HEK293 (cell line): ENCODE measurements at regions not wholly inside any gene's neighbourhood (a gene's known extent, or its start where the extent isn't known, plus 50 kb on each side); places are given as distances from the start of the nearest gene placed in this dataset.

ENCODE experiments used
- CTCF ChIA-PET: fragments of 350-600 bp; formaldehyde crosslinking; extraction: SDS; loops from one replicate; lab custom pipeline; 2021; ENCODE audit warnings: antibody characterized with exemption; lab: Yijun Ruan, JAX
- POLR2A ChIA-PET: fragments of 300-600 bp; formaldehyde crosslinking; extraction: SDS; loops from one replicate; lab custom pipeline; 2020; ENCODE audit warnings: antibody characterized with exemption, inconsistent platforms; lab: Yijun Ruan, JAX
- H3K27ac ChIP-seq: fragments of 200-500 bp; sonication (Bioruptor generic); 2 replicates; pipeline ENCODE4 v1.5.1; 2014; ENCODE audit warnings: low read depth, low read length, control low read depth, inconsistent platforms; ENCODE audit errors: extremely low read depth
- H3K36me3 ChIP-seq, 2 experiments: fragments of 200-500 bp in 1 of 2; sonication (Bioruptor generic) in 1 of 2; 1 replicate in 1 of 2; 2 replicates in 1 of 2; pipeline ENCODE4 v1.5.1; 2014 to 2017; ENCODE audit warnings: inconsistent platforms in 2 of 2, low read length in 2 of 2; ENCODE audit not compliant: control insufficient read depth in 2 of 2, insufficient read depth in 1 of 2
- H3K4me1 ChIP-seq: fragments of 200-500 bp; sonication (Bioruptor generic); 2 replicates; pipeline ENCODE4 v1.5.1; 2014; ENCODE audit warnings: mild to moderate bottlenecking, low read length, inconsistent platforms; ENCODE audit not compliant: control insufficient read depth, insufficient read depth
- H3K4me3 ChIP-seq: 2 replicates; pipeline ENCODE4 v1.5.1; 2011; ENCODE audit warnings: low read depth, mild to moderate bottlenecking, control low read depth, low read length, moderate library complexity
- H3K9me3 ChIP-seq: fragments of 200-500 bp; sonication (Bioruptor generic); 2 replicates; pipeline ENCODE4 v1.5.1; 2014; ENCODE audit warnings: low read depth, low read length, inconsistent platforms; ENCODE audit not compliant: control insufficient read depth, insufficient read depth
- HOXA7 ChIP-seq: sonication (generic); formaldehyde crosslinking; IDR thresholded peaks from 2 replicates; pipeline ENCODE4 v1.8.1; 2022; ENCODE audit warnings: missing genetic modification reagents, borderline replicate concordance
- IKZF3 ChIP-seq: fragments of 450-650 bp; IDR thresholded peaks from 2 replicates; pipeline ENCODE4 v1.5.0; 2018; ENCODE audit warnings: missing biosample characterization, mild to moderate bottlenecking, missing genetic modification characterization, moderate library complexity
- KLF7 ChIP-seq: fragments of 450-650 bp; formaldehyde crosslinking; IDR thresholded peaks from 2 replicates; pipeline ENCODE4 v1.5.1; 2016; ENCODE audit warnings: missing biosample characterization, missing genetic modification characterization, borderline replicate concordance
- SALL2 ChIP-seq: fragments of 450-650 bp; formaldehyde crosslinking; IDR thresholded peaks from 2 replicates; pipeline ENCODE4 v1.5.0; 2017; ENCODE audit warnings: missing biosample characterization, mild to moderate bottlenecking, missing genetic modification characterization, borderline replicate concordance
- SP3 ChIP-seq: fragments of 450-650 bp; formaldehyde crosslinking; IDR thresholded peaks from 2 replicates; pipeline ENCODE4 v1.5.1; 2016; ENCODE audit warnings: missing biosample characterization, missing genetic modification characterization
- ZBTB8A ChIP-seq: fragments of 450-650 bp; formaldehyde crosslinking; IDR thresholded peaks from 2 replicates; pipeline ENCODE4 v1.5.1; 2016; ENCODE audit warnings: missing biosample characterization, missing genetic modification characterization
- ZNF133 ChIP-seq: fragments of 450-650 bp; formaldehyde crosslinking; IDR thresholded peaks from 2 replicates; pipeline ENCODE4 v1.5.1; 2016; ENCODE audit warnings: missing biosample characterization, missing genetic modification characterization
- ZNF2 ChIP-seq: fragments of 450-650 bp; formaldehyde crosslinking; IDR thresholded peaks from 2 replicates; pipeline ENCODE4 v1.5.1; 2016; ENCODE audit warnings: missing biosample characterization, missing genetic modification characterization
- ZNF23 ChIP-seq: fragments of 450-650 bp; formaldehyde crosslinking; IDR thresholded peaks from 2 replicates; pipeline ENCODE4 v1.5.1; 2016; ENCODE audit warnings: missing biosample characterization, missing genetic modification characterization, borderline replicate concordance
- ZNF239 ChIP-seq: fragments of 450-650 bp; formaldehyde crosslinking; IDR thresholded peaks from 2 replicates; pipeline ENCODE4 v1.5.1; 2016; ENCODE audit warnings: missing biosample characterization, missing genetic modification characterization
- ZNF324 ChIP-seq: fragments of 450-650 bp; formaldehyde crosslinking; IDR thresholded peaks from 2 replicates; pipeline ENCODE4 v1.5.1; 2016; ENCODE audit warnings: missing biosample characterization, missing genetic modification characterization
- ZNF350 ChIP-seq: fragments of 450-650 bp; formaldehyde crosslinking; IDR thresholded peaks from 2 replicates; pipeline ENCODE4 v1.5.0; 2017; ENCODE audit warnings: missing biosample characterization, mild to moderate bottlenecking, missing genetic modification characterization
- ZNF473 ChIP-seq: fragments of 450-650 bp; formaldehyde crosslinking; IDR thresholded peaks from 2 replicates; pipeline ENCODE4 v1.5.1; 2017; ENCODE audit warnings: missing biosample characterization, missing genetic modification characterization
- ZNF529 ChIP-seq: fragments of 450-650 bp; formaldehyde crosslinking; IDR thresholded peaks from 2 replicates; pipeline ENCODE4 v1.5.1; 2017; ENCODE audit warnings: missing genetic modification characterization, missing biosample characterization; ENCODE audit not compliant: insufficient replicate concordance
- ZNF571 ChIP-seq: fragments of 450-650 bp; formaldehyde crosslinking; IDR thresholded peaks from 2 replicates; pipeline ENCODE4 v1.5.0; 2017; ENCODE audit warnings: missing biosample characterization, missing genetic modification characterization
- ZNF596 ChIP-seq: fragments of 450-650 bp; IDR thresholded peaks from 2 replicates; pipeline ENCODE4 v1.5.0; 2018; ENCODE audit warnings: missing biosample characterization, mild to moderate bottlenecking, missing genetic modification characterization, moderate library complexity
- ZNF76 ChIP-seq: fragments of 450-650 bp; formaldehyde crosslinking; IDR thresholded peaks from 2 replicates; pipeline ENCODE4; 2016; ENCODE audit warnings: low read depth, missing biosample characterization, missing genetic modification characterization, borderline replicate concordance
- ZNF768 ChIP-seq: fragments of 450-650 bp; formaldehyde crosslinking; IDR thresholded peaks from 2 replicates; pipeline ENCODE4 v1.5.1; 2018; ENCODE audit warnings: missing biosample characterization, mild to moderate bottlenecking, missing genetic modification characterization
- ZNF792 ChIP-seq: fragments of 450-650 bp; formaldehyde crosslinking; IDR thresholded peaks from 2 replicates; pipeline ENCODE4 v1.5.1; 2016; ENCODE audit warnings: missing biosample characterization, missing genetic modification characterization
- TF ChIP-seq, protein P1 (sequence below): fragments of 450-650 bp; formaldehyde crosslinking; IDR thresholded peaks from 2 replicates; pipeline ENCODE4 v1.5.1; 2017; ENCODE audit warnings: missing biosample characterization, missing genetic modification characterization
- TF ChIP-seq, protein P2 (sequence below): sonication (generic); formaldehyde crosslinking; IDR thresholded peaks from 2 replicates; pipeline ENCODE4 v1.8.1; 2022; ENCODE audit warnings: mild to moderate bottlenecking, moderate library complexity, missing genetic modification reagents
- TF ChIP-seq, protein P3 (sequence below): fragments of 450-650 bp; formaldehyde crosslinking; IDR thresholded peaks from 2 replicates; pipeline ENCODE4 v1.5.1; 2016; ENCODE audit warnings: missing biosample characterization, missing genetic modification characterization, borderline replicate concordance
- TF ChIP-seq, protein P4 (sequence below): fragments of 450-650 bp; formaldehyde crosslinking; IDR thresholded peaks from 2 replicates; pipeline ENCODE4 v1.5.1; 2016; ENCODE audit warnings: missing biosample characterization, missing genetic modification characterization
- TF ChIP-seq, protein P5 (sequence below): fragments of 450-650 bp; IDR thresholded peaks from 2 replicates; pipeline ENCODE4 v1.5.1; 2018; ENCODE audit warnings: missing biosample characterization, missing genetic modification characterization
- TF ChIP-seq, protein P6 (sequence below): fragments of 450-650 bp; formaldehyde crosslinking; IDR thresholded peaks from 2 replicates; pipeline ENCODE4 v1.5.1; 2017; ENCODE audit warnings: missing biosample characterization, missing genetic modification characterization

DNA sequence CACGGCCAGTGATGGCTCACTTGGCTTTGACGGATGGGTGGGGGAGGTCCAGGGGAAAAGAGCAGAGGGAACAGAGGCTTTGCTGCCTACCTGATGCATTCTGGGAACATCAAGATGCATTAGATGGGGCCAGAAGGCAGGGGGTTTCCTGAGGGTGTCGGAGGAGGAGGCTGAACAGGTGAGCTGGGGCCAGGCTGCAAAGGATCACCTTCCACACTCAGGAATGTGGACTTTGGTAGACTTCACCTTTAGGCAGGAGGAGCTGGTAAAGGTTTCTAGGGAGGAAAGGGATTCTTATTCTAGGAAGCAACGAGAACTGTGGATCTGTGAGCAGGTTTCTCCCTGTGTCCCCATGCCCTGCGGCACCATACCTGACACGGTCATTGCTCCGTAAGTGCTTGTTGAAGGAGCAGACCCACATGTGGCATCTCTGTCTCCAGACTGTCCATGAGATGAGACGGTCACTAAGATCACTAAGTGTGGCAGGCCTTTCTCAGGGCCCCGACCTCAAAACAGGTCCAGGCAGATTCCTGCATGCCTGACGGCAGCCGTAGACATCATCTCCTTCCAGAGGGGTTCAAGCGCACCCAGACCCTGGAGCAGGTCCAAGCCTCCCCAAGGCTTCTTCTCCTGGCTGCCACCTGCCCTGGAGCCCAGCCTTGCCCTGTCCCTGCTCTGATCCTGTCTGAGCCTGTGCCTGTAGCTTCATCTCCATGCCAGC is 89.1 kb upstream of the SLC25A33 start (continued):
- TF ChIP-seq, protein P1, sequence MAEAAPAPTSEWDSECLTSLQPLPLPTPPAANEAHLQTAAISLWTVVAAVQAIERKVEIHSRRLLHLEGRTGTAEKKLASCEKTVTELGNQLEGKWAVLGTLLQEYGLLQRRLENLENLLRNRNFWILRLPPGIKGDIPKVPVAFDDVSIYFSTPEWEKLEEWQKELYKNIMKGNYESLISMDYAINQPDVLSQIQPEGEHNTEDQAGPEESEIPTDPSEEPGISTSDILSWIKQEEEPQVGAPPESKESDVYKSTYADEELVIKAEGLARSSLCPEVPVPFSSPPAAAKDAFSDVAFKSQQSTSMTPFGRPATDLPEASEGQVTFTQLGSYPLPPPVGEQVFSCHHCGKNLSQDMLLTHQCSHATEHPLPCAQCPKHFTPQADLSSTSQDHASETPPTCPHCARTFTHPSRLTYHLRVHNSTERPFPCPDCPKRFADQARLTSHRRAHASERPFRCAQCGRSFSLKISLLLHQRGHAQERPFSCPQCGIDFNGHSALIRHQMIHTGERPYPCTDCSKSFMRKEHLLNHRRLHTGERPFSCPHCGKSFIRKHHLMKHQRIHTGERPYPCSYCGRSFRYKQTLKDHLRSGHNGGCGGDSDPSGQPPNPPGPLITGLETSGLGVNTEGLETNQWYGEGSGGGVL (tag by site-specific recombination): no peak
- TF ChIP-seq, protein P2, sequence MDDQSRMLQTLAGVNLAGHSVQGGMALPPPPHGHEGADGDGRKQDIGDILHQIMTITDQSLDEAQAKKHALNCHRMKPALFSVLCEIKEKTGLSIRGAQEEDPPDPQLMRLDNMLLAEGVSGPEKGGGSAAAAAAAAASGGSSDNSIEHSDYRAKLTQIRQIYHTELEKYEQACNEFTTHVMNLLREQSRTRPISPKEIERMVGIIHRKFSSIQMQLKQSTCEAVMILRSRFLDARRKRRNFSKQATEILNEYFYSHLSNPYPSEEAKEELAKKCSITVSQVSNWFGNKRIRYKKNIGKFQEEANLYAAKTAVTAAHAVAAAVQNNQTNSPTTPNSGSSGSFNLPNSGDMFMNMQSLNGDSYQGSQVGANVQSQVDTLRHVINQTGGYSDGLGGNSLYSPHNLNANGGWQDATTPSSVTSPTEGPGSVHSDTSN: no peak
- TF ChIP-seq SP3 (tag by site-specific recombination) (no peak), SALL2 (tag by site-specific recombination) (no peak)
- TF ChIP-seq, protein P3, sequence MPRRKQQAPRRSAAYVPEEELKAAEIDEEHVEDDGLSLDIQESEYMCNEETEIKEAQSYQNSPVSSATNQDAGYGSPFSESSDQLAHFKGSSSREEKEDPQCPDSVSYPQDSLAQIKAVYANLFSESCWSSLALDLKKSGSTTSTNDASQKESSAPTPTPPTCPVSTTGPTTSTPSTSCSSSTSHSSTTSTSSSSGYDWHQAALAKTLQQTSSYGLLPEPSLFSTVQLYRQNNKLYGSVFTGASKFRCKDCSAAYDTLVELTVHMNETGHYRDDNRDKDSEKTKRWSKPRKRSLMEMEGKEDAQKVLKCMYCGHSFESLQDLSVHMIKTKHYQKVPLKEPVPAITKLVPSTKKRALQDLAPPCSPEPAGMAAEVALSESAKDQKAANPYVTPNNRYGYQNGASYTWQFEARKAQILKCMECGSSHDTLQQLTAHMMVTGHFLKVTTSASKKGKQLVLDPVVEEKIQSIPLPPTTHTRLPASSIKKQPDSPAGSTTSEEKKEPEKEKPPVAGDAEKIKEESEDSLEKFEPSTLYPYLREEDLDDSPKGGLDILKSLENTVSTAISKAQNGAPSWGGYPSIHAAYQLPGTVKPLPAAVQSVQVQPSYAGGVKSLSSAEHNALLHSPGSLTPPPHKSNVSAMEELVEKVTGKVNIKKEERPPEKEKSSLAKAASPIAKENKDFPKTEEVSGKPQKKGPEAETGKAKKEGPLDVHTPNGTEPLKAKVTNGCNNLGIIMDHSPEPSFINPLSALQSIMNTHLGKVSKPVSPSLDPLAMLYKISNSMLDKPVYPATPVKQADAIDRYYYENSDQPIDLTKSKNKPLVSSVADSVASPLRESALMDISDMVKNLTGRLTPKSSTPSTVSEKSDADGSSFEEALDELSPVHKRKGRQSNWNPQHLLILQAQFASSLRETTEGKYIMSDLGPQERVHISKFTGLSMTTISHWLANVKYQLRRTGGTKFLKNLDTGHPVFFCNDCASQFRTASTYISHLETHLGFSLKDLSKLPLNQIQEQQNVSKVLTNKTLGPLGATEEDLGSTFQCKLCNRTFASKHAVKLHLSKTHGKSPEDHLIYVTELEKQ (tag by site-specific recombination): no peak
- TF ChIP-seq, protein P4, sequence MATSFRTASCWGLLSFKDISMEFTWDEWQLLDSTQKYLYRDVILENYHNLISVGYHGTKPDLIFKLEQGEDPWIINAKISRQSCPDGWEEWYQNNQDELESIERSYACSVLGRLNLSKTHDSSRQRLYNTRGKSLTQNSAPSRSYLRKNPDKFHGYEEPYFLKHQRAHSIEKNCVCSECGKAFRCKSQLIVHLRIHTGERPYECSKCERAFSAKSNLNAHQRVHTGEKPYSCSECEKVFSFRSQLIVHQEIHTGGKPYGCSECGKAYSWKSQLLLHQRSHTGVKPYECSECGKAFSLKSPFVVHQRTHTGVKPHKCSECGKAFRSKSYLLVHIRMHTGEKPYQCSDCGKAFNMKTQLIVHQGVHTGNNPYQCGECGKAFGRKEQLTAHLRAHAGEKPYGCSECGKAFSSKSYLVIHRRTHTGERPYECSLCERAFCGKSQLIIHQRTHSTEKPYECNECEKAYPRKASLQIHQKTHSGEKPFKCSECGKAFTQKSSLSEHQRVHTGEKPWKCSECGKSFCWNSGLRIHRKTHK (tag by site-specific recombination): no peak

DNA sequence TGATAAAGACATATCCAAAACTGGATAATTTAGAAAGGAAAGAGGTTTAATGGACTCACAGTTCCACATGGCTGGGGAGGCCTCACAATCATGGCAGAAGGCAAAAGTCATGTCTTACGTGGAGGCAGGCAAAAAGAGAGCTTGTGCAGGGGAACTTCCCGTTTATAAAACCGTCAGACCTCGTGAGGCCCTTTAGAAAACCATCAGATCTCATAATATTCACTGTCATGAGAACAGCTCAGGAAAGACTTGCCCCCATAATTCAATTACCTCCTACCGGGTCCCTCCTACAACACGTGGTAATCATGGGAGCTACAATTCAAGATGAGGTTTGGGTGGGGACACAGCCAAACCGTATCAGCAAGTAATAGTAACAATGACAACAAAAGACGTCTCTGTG is 88.2 kb upstream of the SLC25A33 start:
- CTCF ChIA-PET: interaction anchor here (0.6 to 2.7 kb wide), 5 partner anchors 45 to 341 kb away, joined by 3 to 14 read pairs (median 3); no protein-coding TSS in a partner anchor

More for the DNA sequence above, 88.2 kb upstream of the SLC25A33 start:
- TF ChIP-seq ZNF239 (tag by site-specific recombination) (no peak), ZNF23 (tag by site-specific recombination) (no peak), ZNF792 (no peak), ZNF324 (no peak), ZNF76 (tag by site-specific recombination) (no peak), ZNF571 (tag by site-specific recombination) (no peak), ZNF768 (tag by site-specific recombination) (no peak), ZNF529 (tag by site-specific recombination) (no peak), ZNF2 (tag by site-specific recombination) (no peak), ZNF350 (no peak), ZNF596 (no peak), HOXA7 (CRISPR knock-in tag) (no peak), ZBTB8A (tag by site-specific recombination) (no peak), IKZF3 (tag by site-specific recombination) (no peak), ZNF133 (tag by site-specific recombination) (no peak), KLF7 (no peak), ZNF473 (tag by site-specific recombination) (no peak)
- TF ChIP-seq, protein P5, sequence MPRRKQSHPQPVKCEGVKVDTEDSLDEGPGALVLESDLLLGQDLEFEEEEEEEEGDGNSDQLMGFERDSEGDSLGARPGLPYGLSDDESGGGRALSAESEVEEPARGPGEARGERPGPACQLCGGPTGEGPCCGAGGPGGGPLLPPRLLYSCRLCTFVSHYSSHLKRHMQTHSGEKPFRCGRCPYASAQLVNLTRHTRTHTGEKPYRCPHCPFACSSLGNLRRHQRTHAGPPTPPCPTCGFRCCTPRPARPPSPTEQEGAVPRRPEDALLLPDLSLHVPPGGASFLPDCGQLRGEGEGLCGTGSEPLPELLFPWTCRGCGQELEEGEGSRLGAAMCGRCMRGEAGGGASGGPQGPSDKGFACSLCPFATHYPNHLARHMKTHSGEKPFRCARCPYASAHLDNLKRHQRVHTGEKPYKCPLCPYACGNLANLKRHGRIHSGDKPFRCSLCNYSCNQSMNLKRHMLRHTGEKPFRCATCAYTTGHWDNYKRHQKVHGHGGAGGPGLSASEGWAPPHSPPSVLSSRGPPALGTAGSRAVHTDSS (tag by site-specific recombination): no peak
- TF ChIP-seq, protein P6, sequence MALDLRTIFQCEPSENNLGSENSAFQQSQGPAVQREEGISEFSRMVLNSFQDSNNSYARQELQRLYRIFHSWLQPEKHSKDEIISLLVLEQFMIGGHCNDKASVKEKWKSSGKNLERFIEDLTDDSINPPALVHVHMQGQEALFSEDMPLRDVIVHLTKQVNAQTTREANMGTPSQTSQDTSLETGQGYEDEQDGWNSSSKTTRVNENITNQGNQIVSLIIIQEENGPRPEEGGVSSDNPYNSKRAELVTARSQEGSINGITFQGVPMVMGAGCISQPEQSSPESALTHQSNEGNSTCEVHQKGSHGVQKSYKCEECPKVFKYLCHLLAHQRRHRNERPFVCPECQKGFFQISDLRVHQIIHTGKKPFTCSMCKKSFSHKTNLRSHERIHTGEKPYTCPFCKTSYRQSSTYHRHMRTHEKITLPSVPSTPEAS (tag by site-specific recombination): no peak
- TF ChIP-seq, all 188 proteins: peak for 0
- Histone ChIP-seq H3K4me3 (no peak overlapping the region), H3K36me3 (no peaks in the 10 kb centered on the region), H3K27ac (no peak overlapping the region), H3K4me1 (peaks cover 6% of the 10 kb centered on the region; the same call in 1 of the 2 replicates), H3K9me3 (no peaks in the 10 kb centered on the region)
- POLR2A ChIA-PET: no interaction called here
